Ammon's horn (tissue), 1 donor: ENCODE measurements at regions not wholly inside any gene's neighbourhood (a gene's known extent, or its start where the extent isn't known, plus 50 kb on each side); places are given as distances from the start of the nearest gene placed in this dataset.
"Not testable (repeated sequence)": the region's sequence is repeated elsewhere in the genome, so short reads cannot be mapped to it uniquely, and the experiment has no call there.

ENCODE experiments used
- DNase-seq: peaks from one replicate; pipeline ENCODE4 v3.0.0-alpha.2; 2016; ENCODE audit warnings: low spot score

DNA sequence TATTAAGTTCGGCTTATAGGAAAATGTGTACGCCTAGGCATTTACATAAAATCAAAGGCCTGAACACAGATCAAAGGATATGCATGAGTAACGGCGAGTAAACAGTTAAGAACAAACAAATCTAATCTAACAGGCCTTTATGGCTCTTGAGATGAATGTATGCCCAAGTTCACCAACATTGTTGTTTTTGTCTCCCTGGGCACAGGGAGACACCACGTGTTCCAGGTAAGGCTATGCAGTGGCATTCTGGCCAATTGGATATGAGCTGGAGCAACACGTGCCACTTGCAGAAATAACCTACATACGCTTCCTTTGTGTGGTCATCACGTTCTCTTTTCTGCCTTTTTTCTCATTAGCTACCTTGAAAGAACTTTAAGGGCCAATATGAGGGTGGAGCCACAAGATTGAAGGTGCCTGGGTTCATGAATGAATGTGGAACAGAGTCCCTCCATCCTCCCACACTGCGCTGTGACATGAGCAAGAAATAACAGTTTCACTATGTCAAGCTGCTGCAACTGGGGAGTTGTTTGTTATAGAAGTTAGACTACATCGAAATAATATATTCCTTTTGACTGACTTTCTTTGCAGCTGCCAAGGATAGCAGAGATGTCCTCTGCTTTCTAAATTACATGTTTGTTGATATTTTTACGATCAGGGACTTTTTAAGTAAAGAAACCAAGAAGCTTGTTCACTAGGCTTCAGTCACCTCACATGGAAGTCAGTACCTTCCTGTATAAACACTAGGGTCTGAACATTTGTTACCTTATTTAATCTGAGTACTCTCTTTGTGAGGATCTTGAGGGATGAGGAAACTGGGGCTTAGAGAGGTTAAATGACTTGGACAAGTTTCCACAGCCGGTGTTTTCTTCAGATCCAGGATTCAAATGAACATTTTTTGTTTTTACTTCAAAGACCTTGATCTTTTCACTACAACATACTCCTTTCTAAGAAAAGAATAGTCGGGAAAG lies 427.5 kb upstream of the TBL1XR1 start:
- DNase-seq, result no peak

DNA sequence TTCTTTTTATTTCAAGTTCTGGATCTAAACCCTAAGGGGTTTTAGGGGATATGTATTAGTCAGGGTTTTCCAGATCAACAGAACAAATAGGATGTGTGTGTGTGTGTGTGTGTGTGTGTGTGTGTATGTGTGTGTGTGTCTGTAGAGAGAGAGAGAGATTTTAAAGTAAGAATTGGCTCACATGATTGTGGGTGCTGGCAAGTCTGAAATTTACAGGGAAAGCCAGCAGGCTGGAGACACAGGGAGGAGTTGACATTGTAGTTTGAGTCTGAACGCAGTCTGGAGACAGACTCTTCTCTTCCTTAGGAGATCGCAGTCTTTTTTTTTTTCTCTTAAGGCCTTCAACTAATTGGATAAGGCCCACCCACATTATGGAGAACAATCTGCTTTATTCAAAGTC lies 428.8 kb upstream of the TBL1XR1 start:
- DNase-seq, result no peak

DNA sequence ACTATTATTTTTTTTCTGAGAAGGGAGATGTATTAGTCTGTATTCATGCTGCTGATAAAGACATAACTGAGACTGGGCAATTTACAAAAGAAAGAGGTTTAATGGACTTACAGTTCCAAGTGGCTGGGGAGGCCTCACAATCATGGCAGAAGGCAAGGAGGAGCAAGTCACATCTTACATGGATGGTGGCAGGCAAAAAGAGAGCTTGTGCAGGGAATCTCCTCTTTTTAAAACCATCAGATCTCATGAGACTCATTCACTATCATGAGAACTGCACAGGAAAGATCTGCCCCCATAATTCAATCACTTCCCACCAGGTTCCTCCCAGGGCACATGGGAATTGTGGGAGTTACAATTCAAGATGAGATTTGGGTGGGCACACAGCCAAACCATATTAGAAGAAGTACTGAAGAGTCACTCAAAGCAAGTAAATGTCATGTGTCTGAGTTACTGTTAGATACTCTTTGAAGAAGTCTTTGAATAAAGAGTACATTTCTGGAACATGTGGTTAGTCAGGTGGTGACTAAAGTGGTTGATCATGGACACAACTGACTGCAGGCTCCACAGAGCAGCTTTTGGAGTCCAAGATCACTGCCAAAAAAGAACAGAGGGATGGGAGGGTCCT lies 430.9 kb upstream of the TBL1XR1 start:
- DNase-seq, result not testable (repeated sequence)

DNA sequence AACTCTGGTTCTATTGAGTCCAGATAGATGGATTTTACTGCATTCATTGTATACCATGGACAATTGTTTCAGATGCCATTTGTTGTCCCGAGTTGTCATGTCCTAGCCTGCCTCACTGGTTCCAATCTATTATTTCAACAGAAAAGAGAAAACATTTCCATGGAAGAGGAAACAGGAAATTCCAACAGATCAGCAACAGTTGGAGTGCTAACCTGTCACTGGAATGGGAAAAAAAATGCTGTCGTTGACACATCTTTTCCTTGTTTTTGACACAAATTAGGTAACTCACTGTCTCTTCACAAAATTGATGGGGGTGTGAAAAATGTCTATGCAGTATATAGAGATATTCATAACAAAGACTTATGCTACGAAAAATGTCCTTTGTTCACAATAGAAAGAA lies 432.0 kb upstream of the TBL1XR1 start:
- no peak for DNase-seq

DNA sequence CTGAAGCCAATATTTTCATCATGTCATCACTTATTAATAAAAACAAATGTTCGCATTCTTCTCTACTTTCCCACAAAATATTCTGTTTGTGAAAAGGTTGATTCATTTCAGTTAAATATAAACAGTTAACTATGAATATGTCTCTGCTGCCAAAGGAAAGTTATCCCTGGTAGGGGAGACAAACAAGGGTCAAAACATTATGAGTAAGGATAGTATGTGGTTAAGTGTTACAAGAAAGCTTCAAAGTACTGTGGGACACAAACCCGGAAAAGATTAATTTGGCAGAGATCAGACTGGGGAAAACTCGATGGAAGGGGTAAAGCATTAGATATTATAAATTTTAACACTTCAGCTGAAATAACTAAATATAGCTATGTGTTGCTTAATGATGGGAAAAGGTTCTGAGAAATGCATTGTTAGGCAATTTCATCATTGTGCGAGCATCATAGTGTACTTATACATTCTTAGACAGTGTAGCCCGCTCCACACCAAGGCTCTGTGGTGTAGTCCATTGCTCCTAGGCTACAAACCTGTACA lies 436.5 kb upstream of the TBL1XR1 start:
- no peak for DNase-seq

DNA sequence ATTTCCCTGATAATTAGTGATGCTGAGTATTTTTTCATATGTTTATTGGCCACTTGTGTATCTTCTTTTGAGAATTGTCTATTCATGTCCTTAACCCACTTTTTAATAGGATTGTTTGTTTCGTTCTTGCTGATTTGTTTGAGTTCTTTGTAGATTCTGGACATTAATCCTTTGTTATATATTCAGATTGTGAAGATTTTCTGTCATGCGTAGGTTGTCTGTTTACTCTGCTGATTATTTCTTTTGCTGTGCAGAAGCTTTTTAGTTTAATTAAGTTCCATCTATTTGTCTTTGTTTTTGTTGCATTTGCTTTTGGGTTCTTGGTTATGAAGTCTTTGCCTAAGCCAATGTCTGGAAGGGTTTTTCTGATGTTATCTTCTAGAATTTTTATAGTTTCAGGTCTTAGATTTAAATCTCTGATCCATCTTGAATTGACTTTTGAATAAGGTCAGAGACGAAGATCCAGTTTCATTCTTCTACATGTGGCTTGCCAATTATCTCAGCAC lies 438.4 kb upstream of the TBL1XR1 start:
- not testable (repeated sequence) for DNase-seq

DNA sequence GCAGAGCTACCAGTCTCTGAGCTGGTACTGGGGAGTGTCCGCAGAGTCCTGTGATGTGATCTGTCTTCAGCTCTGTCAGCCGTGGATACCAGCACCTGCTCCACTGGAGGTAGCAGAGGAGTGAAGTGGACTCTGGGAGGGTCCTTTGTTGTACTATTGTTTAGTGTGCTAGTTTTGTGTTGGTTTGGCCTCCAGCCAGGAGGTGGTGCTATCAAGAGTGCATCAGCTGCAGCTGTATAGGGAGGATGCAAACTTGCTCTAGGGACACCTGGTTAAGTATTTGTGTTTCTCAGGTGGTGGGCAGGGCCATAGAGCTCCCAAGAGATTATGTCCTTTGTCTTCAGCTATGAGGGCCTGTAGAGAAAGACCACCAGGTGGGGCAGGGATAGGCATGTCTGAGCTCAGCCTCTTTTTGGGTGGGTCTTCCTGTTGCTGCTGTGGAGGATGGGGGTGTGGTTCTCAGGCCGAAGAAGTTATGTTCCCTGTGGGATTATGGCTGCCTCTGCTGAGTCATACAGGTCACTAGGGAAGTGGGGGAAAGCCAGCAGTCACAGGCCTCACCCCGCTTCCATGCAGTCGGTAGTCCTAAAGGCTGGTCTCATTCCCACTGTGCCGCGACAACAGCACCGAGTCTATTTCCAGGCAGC lies 443.2 kb upstream of the TBL1XR1 start:
- no peak for DNase-seq

DNA sequence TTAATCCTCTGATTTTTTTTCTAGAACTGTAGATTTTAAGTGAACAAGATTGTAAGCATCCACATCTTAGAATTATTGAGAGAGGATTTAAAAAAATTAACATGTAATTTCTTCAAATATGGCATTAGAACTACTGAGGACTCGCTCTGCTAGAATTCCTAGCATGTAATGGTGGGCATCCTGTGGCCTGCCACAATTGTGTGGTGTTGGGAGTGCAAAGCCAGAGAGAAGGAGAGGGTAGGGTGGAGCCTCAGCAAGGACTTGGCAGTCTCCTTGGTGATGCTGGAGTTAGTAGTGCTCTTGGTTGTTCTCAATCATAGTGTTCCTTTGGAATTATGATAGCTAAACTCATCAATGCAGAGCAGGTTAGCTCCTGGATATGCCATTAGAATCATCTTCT lies 443.9 kb upstream of the TBL1XR1 start:
- DNase-seq, result no peak

DNA sequence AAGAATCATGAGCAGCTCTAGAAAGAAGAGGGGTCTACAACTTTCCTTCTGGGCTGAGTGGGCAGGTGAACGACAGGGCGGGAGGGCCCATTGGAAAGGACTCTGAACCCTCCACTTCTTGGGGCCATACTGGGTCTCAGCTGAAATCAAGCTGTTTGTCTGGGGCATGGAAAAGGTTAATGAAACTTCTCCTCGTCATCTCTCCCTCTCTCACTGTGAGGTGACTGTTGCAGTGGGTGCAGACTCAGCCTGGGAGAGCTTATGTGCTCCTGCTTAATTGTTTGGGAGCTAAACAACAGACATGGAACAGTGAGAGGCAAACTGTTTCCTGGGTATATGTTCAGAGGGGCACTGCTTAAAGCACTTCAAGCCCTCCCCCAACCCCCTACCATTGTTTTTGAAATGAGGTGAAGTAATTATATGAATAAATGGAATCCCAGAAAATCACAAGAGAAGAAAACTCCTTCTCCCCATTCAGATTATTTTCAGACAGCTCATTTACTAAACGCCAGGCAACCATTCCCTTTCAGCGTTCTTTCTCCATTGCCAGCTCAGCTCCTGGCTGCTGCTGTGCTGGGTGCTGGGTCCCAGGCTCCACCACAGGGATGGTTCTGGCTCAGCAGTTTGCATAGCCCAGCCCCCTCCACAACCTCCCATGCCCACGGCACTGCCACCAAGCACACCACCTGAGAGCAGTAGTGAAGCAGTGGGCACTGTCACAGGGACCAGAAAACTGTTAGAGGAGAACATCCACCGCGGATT lies 444.9 kb upstream of the TBL1XR1 start:
- DNase-seq, result peak; percentile 37

DNA sequence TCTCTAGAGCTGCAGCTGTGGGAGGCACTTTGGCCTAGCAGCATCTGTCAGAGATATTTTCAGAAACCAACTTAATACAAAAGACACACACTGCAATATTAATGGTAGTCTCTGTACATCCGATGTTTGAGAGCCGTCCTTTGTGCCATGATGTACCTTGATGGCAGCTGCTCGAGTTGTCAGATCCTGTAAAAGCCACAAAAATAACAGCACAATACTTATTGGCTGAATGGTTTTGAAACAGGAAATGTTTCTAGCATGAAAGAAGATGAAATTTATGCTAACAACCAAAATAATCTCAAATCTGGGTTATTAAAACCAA lies 445.5 kb upstream of the TBL1XR1 start:
- no peak for DNase-seq

DNA sequence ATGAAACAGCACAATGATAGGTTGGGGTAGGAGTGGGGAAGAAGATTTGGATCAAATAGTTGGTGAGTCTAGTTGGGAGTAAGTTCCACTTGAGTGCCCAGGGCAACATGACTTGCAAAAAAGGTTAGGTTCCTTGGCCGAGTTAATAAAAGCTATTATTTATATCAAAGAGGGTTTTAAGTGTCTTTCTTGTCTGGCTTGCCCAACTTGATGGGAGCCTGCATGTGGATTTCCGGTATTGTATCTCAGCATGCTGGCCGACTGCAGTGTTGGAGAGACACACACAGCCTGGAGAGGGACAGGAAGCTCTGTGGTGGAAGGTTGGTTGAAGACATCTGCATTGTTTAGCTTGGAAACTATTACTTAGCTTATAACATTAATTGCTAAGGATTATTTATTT lies 449.5 kb upstream of the TBL1XR1 start:
- peak; percentile 29 for DNase-seq

DNA sequence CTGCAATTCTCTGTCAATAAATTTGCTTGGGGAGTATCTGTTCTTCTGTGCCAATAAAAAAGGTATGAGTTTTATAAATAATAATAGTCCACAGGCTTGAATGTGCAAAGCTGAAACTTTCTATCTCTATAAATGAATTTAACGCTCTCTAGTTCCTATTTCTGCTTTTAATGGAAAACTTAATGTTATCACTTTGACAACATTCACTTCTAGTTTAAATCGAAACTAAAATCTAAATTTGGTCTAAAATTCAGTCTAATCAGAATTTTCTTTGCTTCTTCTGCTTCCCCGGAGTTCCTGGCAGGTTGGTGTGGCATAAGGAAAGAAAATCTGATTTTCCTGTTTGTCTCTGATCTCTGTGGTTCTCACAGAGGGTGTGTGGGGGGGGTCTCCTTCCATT lies 450.1 kb upstream of the TBL1XR1 start:
- DNase-seq, result no peak

DNA sequence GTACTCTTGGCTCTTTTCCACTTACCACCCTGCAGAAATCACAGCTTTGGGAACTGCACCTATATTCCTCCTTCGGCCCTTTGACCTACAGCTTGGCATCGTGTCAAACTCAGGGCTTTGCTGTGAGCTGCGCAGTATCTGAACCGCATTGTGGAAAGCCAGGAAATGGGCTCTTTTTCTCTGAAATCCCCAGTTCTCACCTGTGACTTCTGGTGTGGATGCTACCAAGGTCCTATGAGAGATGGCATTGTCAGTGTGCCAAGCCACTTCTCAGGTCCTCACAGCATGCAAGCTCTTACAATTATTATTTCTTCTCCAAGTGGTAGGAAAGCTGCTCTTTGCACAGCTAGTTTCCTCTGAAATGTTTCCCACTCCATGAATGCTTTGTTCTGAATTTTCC lies 450.6 kb upstream of the TBL1XR1 start:
- no peak for DNase-seq

DNA sequence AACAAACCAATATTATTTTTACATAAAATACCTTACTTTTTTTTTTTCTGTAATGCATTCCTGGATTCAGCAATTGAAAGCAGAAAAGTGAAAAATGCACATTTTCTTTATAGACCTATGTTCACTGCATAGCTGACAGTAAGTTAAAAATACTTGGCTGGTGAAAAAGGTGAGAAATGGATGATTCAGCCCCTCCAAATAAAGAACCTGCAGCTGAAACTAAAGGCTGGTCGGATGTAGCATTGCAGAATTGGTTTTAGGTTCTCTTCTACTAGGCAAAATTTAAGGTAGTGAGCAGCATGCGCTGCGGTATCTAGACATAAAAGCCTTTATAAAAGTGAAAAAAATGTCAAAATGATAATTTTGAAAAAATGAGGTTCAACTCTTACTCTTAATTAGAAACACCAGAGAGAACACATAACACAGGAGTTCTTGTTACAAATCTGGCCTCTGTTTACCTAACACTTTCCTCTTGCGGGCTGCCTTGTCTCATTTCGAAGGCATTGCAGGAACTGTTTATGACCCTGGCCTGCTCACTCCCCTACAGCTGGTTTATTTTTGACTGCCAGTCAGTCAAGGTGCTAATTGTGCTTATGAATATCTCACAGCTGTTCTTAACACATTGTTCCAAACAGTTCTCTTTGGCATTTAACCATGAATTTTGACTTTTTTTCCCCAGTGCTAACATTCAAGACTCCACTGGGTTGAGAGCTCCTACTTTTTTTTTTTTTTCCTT lies 455.4 kb upstream of the TBL1XR1 start:
- DNase-seq, result no peak

DNA sequence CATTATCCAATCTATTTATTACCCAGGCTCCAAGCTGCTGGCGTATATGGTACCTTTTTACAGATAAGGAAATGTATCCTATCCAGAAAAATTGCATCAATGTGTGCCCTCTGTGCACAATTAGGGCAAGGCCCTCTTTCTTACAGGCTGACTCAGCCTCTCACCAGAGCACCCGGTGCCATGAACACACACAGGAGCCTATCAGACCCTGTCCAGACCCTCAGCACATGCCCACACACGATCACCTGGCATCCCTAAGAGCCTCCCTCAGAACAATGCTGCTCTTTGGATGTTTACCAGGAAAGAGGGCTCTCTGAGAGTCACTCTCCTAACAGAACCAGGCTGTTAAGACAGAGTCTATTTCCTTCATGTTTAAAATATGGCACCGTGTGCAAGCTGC lies 460.0 kb upstream of the TBL1XR1 start:
- no peak for DNase-seq

DNA sequence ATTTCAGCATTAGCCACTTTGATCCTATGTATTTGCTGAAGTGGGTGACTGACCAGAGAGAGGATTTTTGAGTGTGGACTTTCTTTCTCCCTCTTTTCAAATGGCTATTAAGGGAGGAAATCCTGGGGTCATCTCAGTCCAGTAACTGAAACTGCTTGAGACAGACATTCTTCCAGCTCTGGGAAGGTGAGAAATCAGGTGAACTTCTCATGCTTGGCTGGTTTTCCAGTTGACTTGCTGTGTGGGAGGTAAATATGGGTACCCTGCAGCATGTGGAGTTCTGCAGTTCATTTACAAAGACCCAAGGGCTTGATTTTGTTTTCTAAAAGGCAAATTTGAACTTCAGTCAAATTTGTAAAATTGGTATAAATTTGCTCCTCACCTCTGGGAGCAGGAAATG lies 461.1 kb upstream of the TBL1XR1 start:
- no peak for DNase-seq

DNA sequence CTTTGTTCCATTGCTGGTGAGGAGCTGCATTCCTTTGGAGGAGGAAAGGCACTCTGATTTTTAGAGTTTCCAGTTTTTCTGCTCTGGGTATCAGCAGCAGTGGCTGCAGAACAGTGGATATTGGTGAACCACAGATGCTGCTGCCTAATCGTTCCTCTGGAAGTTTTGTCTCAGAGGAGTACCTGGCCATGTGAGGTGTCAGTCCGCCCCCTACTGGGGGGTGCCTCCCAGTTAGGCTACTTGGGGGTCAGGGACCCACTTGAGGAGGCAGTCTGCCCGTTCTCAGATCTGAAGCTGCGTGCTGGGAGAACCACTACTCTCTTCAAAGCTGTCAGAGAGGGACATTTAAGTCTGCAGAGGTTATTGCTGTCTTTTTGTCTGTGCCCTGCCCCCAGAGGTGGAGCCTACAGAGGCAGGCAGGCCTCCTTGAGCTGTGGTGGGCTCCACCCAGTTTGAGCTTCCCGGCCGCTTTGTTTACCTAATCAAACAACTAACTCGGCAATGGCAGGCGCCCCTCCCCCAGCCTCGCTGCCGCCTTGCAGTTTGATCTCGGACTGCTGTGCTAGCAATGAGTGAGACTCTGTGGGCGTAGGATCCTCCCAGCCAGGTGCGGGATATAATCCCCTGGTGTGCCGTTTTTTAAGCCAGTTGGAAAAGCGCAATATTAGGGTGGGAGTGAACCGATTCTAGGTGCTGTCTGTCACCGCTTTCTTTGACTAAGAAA lies 467.3 kb upstream of the TBL1XR1 start:
- DNase-seq, result not testable (repeated sequence)

DNA sequence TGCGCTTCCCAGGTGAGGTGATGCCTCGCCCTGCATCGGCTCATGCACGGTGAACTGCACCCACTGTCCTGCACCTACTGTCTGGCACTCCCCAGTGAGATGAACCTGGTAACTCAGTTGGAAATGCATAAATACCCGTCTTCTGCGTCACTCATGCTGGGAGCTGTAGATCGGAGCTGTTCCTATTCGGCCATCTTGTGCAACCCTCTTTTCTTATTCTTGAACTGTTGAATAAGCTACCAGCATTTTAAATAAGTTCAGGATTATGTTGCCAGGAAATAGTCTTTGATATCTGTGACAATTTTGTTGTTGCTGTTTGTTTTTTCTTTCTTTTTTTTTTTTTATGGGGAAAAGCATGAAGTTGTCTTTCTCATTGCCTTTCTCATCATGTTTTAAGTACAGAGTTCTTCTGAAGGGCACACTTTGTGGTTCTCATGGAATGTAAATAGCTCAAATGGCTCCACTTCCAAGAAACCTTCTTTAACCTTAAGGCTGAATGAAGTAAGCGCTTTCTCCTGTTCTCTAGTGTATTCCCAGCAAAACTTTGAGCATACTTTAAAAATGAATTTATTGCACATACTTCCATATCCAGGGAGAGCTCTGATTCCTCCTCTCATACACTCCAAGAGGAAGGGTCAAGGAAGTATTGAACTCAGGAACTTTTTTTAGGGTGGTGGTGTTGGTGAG lies 468.0 kb upstream of the TBL1XR1 start:
- DNase-seq, result no peak

DNA sequence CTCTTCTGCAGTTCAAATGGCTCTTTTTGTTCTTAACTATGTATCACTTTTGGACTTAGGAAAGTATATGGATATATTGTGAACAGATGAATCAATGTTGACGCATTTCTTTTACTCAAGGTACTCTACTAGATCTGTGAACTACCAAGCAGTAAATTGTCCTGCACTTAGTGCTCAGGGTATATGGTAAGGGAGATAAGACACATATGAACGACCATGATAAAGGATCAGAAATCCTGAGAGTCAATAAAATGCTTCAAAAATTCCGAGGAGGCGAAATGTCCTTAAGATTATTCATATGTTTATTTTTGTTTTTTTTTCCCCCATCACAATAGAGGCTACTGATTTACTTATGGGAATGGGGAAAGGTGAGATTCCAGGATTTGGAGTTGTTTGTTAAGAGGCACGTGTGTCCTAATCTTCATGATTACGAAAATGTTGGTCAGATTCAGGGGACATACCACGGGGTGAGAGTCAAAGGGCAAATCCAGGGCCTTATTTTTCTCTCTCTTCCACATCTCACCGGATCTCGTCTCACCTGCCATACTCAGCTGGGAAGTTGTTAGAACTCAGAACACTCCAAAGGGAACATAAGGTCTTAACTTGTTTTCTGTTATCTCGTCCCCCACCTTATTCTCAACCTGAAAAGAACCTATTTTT lies 475.1 kb upstream of the TBL1XR1 start:
- no peak for DNase-seq
